H1 (cell line): ENCODE measurements at regions not wholly inside any gene's neighbourhood (a gene's known extent, or its start where the extent isn't known, plus 50 kb on each side); places are given as distances from the start of the nearest gene placed in this dataset.

Experiments used
- CTCF ChIA-PET: fragments of 300-600 bp; sonication (Branson Sonifier 250); formaldehyde crosslinking; loops from one replicate; lab custom pipeline; 2021; ENCODE audit not compliant: partially characterized antibody; lab: Charles Lee
- POLR2A ChIA-PET: fragments of 300-600 bp; sonication (Branson Sonifier 250); formaldehyde crosslinking; loops from one replicate; lab custom pipeline; 2021; ENCODE audit warnings: inconsistent platforms; ENCODE audit not compliant: partially characterized antibody; lab: Charles Lee
- DNase-seq, 2 experiments: peaks; one replicate each; pipeline versions ENCODE4 v3.0.0 to v3.0.0-alpha.2; 2010 to 2022; ENCODE audit warnings: low spot score in 2 of 2, low read depth in 1 of 2, mixed read lengths in 1 of 2
- FAIRE-seq: peaks from 2 replicates; lab custom pipeline; 2011; peaks lifted over from hg19 to GRCh38; lab: Jason Lieb, UNC
- H2AFZ ChIP-seq: 2 replicates; pipeline ENCODE4 v1.8.1; 2012; ENCODE audit warnings: low read length, inconsistent platforms
- H2AK5ac ChIP-seq: 2 replicates; pipeline ENCODE4 v1.6.1; 2013; ENCODE audit warnings: low read depth, low read length
- H2BK120ac ChIP-seq: replicated peaks from 2 replicates; pipeline ENCODE3; 2013; ENCODE audit warnings: low read depth, low read length, inconsistent platforms
- H2BK12ac ChIP-seq: 2 replicates; pipeline ENCODE4 v1.6.1; 2013; ENCODE audit warnings: low read depth, low read length
- H2BK15ac ChIP-seq: 2 replicates; pipeline ENCODE4 v1.6.1; 2013; ENCODE audit warnings: low read length
- H2BK20ac ChIP-seq: 2 replicates; pipeline ENCODE4 v1.6.1; 2013; ENCODE audit warnings: low read length
- H2BK5ac ChIP-seq: 2 replicates; pipeline ENCODE4 v1.6.1; 2013; ENCODE audit warnings: low read depth, low read length
- H3K14ac ChIP-seq: 2 replicates; pipeline ENCODE4 v1.6.1; 2013; ENCODE audit warnings: inconsistent platforms; ENCODE audit not compliant: insufficient read length
- H3K18ac ChIP-seq: 2 replicates; pipeline ENCODE4 v1.6.1; 2013; ENCODE audit warnings: low read length; ENCODE audit errors: extremely low read depth
- H3K23ac ChIP-seq: 2 replicates; pipeline ENCODE4 v1.6.1; 2013; ENCODE audit warnings: inconsistent platforms; ENCODE audit not compliant: insufficient read length
- H3K23me2 ChIP-seq: 2 replicates; pipeline ENCODE4 v1.6.1; 2013; ENCODE audit warnings: low read depth, low read length
- H3K27ac ChIP-seq: 2 replicates; pipeline ENCODE4 v1.6.1; 2011; ENCODE audit warnings: low read depth, low read length, inconsistent platforms
- H3K27me3 ChIP-seq, 4 experiments: replicated peaks in 1 of 4; 1 replicate in 1 of 4; 2 replicates in 3 of 4; pipeline versions ENCODE4 v1.6.1 to v1.8.1; 2011 to 2013; ENCODE audit warnings: low read length in 3 of 4, mild to moderate bottlenecking in 3 of 4, inconsistent platforms in 2 of 4, mixed read lengths in 2 of 4, moderate library complexity in 1 of 4; ENCODE audit not compliant: control insufficient read depth in 3 of 4, insufficient read depth in 3 of 4; ENCODE audit errors: extremely low read depth in 1 of 4
- H3K36me3 ChIP-seq, 4 experiments: 2 replicates each; pipeline versions ENCODE4 v1.6.1 to v1.8.1; 2011 to 2013; ENCODE audit warnings: mild to moderate bottlenecking in 4 of 4, low read length in 3 of 4, moderate library complexity in 2 of 4, control low read depth in 1 of 4, inconsistent platforms in 1 of 4; ENCODE audit not compliant: insufficient read depth in 4 of 4, control insufficient read depth in 2 of 4
- H3K4ac ChIP-seq: replicated peaks from 2 replicates; pipeline ENCODE3; 2013; ENCODE audit warnings: low read length, low read depth, mixed read lengths, inconsistent platforms; ENCODE audit not compliant: insufficient read length
- H3K4me1 ChIP-seq, 4 experiments: replicated peaks in 1 of 4; 1 replicate in 1 of 4; 2 replicates in 3 of 4; pipeline versions ENCODE4 v1.6.1 to v1.8.1; 2011 to 2013; ENCODE audit warnings: low read length in 3 of 4, inconsistent platforms in 2 of 4, mixed read lengths in 1 of 4; ENCODE audit not compliant: insufficient read depth in 4 of 4, control insufficient read depth in 3 of 4
- H3K4me2 ChIP-seq, 2 experiments: 2 replicates each; pipeline versions ENCODE4 v1.6.1 to v1.8.1; 2011 to 2013; ENCODE audit warnings: low read depth in 2 of 2, low read length in 2 of 2, control low read depth in 1 of 2, inconsistent platforms in 1 of 2, mild to moderate bottlenecking in 1 of 2; ENCODE audit not compliant: insufficient read depth in 1 of 2
- H3K4me3 ChIP-seq, 4 experiments: fragments of 200-600, 300-600 bp in 1 of 4; sonication (generic), shearing (Covaris generic), sonication (Bioruptor Twin) in 1 of 4; 2 replicates each; pipeline versions ENCODE4 v1.5.1 to v1.8.1; 2011 to 2016; ENCODE audit warnings: low read length in 4 of 4, low read depth in 3 of 4, control low read depth in 2 of 4, inconsistent platforms in 2 of 4, mild to moderate bottlenecking in 2 of 4, mixed read lengths in 1 of 4, moderate library complexity in 1 of 4; ENCODE audit not compliant: insufficient read depth in 2 of 4; ENCODE audit errors: extremely low read depth in 1 of 4
- H3K56ac ChIP-seq: replicated peaks from 2 replicates; pipeline ENCODE3; 2013; ENCODE audit warnings: low read depth, mild to moderate bottlenecking, mixed read lengths, low read length, inconsistent platforms; ENCODE audit not compliant: insufficient read length
- H3K79me1 ChIP-seq: 2 replicates; pipeline ENCODE4 v1.6.1; 2013; ENCODE audit warnings: low read depth, low read length, control low read depth
- H3K79me2 ChIP-seq, 2 experiments: 2 replicates each; pipeline versions ENCODE4 v1.6.1 to v1.8.1; 2012 to 2013; ENCODE audit warnings: low read length in 2 of 2, mild to moderate bottlenecking in 2 of 2, inconsistent platforms in 1 of 2; ENCODE audit not compliant: insufficient read depth in 2 of 2, control insufficient read depth in 1 of 2
- H3K9ac ChIP-seq, 4 experiments: replicated peaks in 1 of 4; 1 replicate in 1 of 4; 2 replicates in 3 of 4; pipeline versions ENCODE4 v1.6.1 to v1.8.1; 2011 to 2013; ENCODE audit warnings: low read depth in 3 of 4, low read length in 3 of 4, control low read depth in 2 of 4, mild to moderate bottlenecking in 2 of 4, moderate library complexity in 2 of 4, inconsistent platforms in 1 of 4; ENCODE audit errors: extremely low read depth in 1 of 4
- H3K9me3 ChIP-seq, 2 experiments: 2 replicates each; pipeline versions ENCODE4 v1.6.1 to v1.8.1; 2012 to 2013; ENCODE audit warnings: mild to moderate bottlenecking in 2 of 2, moderate library complexity in 2 of 2, control low read depth in 1 of 2, inconsistent platforms in 1 of 2, low read depth in 1 of 2, low read length in 1 of 2, mixed read lengths in 1 of 2; ENCODE audit not compliant: insufficient read depth in 2 of 2
- H4K20me1 ChIP-seq, 2 experiments: replicated peaks in 1 of 2; 2 replicates each; pipeline versions ENCODE3 to v1.8.1; 2011 to 2013; ENCODE audit warnings: inconsistent platforms in 2 of 2, low read length in 2 of 2, mild to moderate bottlenecking in 1 of 2; ENCODE audit not compliant: insufficient read depth in 2 of 2, control insufficient read depth in 1 of 2
- H4K5ac ChIP-seq: 2 replicates; pipeline ENCODE4 v1.6.1; 2013; ENCODE audit warnings: low read length, low read depth, mixed read lengths, inconsistent platforms; ENCODE audit not compliant: insufficient read length
- H4K8ac ChIP-seq: 2 replicates; pipeline ENCODE4 v1.8.0; 2013; ENCODE audit warnings: mild to moderate bottlenecking, moderate library complexity, low read length, inconsistent platforms; ENCODE audit not compliant: insufficient read depth; ENCODE audit errors: extremely low read depth
- H4K91ac ChIP-seq: replicated peaks from 2 replicates; pipeline ENCODE3; 2013; ENCODE audit warnings: low read length, mixed read lengths, inconsistent platforms; ENCODE audit not compliant: insufficient read length
- BCL11A ChIP-seq, 2 experiments: IDR thresholded peaks; one replicate each; pipeline ENCODE4 v1.6.1; 2011; ENCODE audit warnings: low read depth in 2 of 2, low read length in 2 of 2, mild to moderate bottlenecking in 2 of 2
- CREB1 ChIP-seq: IDR thresholded peaks from 2 replicates; pipeline ENCODE4 v1.6.1; 2012; ENCODE audit warnings: inconsistent platforms
- JUN ChIP-seq: IDR thresholded peaks from 2 replicates; pipeline ENCODE4 v1.6.1; 2011; ENCODE audit warnings: low read depth, mild to moderate bottlenecking, improper control_type of control experiment, low read length
- NANOG ChIP-seq: IDR thresholded peaks from 2 replicates; pipeline ENCODE4 v1.6.1; 2011; ENCODE audit warnings: low read length, low read depth, mild to moderate bottlenecking, inconsistent platforms; ENCODE audit not compliant: insufficient read depth, poor library complexity, severe bottlenecking
- NRF1 ChIP-seq: IDR thresholded peaks from 2 replicates; pipeline ENCODE4 v1.6.1; 2011; ENCODE audit warnings: mild to moderate bottlenecking, low read depth, low read length, improper control_type of control experiment
- RFX5 ChIP-seq: IDR thresholded peaks from 2 replicates; pipeline ENCODE4 v1.6.1; 2011; ENCODE audit warnings: low read depth, low read length, improper control_type of control experiment, borderline replicate concordance
- SIX5 ChIP-seq: IDR thresholded peaks from 2 replicates; pipeline ENCODE4 v1.6.1; 2011; ENCODE audit warnings: mild to moderate bottlenecking, low read depth, low read length
- SP2 ChIP-seq: IDR thresholded peaks from 2 replicates; pipeline ENCODE4 v1.6.1; 2012; ENCODE audit warnings: mild to moderate bottlenecking, low read length, inconsistent platforms
- TAF1 ChIP-seq: IDR thresholded peaks from 2 replicates; pipeline ENCODE4 v1.6.1; 2011; ENCODE audit warnings: mild to moderate bottlenecking, low read depth, low read length
- TBP ChIP-seq: IDR thresholded peaks from 2 replicates; pipeline ENCODE4 v1.6.1; 2011; ENCODE audit warnings: low read depth, low read length, improper control_type of control experiment
- WGBS, 2 experiments: shearing (Covaris generic) in 1 of 2; methylation state at CpG; one replicate each; pipeline versions ENCODE4 v1.1.6 to v1.1.7; 2013 to 2015; ENCODE audit warnings: low lambda C conversion rate in 2 of 2, mixed read lengths in 2 of 2, inconsistent platforms in 1 of 2, low coverage in 1 of 2, missing lambda C conversion rate in 1 of 2; ENCODE audit not compliant: insufficient replicate concordance in 2 of 2, insufficient coverage in 1 of 2, insufficient read length in 1 of 2; ENCODE audit errors: extremely low coverage in 1 of 2, missing lambda C conversion rate in 1 of 2; 5-methylcytosine and 5-hydroxymethylcytosine counted together
- TF ChIP-seq, protein P1 (sequence below): IDR thresholded peaks from 2 replicates; pipeline ENCODE4 v1.6.1; 2011; ENCODE audit warnings: low read length, improper control_type of control experiment
- TF ChIP-seq, protein P2 (sequence below), 3 experiments: IDR thresholded peaks; 1 replicate in 2 of 3; 2 replicates in 1 of 3; pipeline versions ENCODE4 v1.5.1 to v1.6.1; 2011; ENCODE audit warnings: low read length in 3 of 3, mild to moderate bottlenecking in 3 of 3, inconsistent platforms in 2 of 3, low read depth in 1 of 3, moderate library complexity in 1 of 3; ENCODE audit not compliant: insufficient read depth in 1 of 3; ENCODE audit errors: control extremely low read depth in 1 of 3

DNA sequence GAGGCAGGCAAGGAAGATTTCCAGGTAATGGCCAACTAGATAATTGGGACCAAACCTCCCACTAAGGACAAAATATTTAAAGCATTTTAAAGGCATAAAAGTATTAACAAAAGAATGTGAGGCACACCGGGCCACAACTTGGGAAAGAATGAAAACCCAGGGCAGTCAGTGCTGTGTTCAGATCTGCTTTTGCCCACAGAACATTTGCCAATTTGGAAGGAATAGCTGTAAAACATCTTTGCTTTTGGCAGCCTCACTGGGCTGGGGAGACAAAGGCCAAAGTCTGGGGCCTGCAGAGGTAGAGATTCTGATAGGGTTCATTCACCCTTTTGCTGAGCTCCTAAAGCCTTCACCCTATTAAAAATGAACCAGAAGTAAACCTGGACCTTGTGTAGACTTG, 82.3 kb downstream of the SYNE3 start:
- Histone ChIP-seq H3K18ac (no peak overlapping the region), H4K20me1 (no peaks in the 10 kb centered on the region), H3K4me3 (no peak overlapping the region), H3K4me1 (no peaks in the 10 kb centered on the region), H3K23ac (no peak overlapping the region), H3K56ac (no peak overlapping the region), H4K5ac (no peak overlapping the region), H2BK15ac (no peak overlapping the region), H4K91ac (no peak overlapping the region), H3K9ac (no peak overlapping the region), H3K4me2 (no peak overlapping the region), H3K36me3 (no peaks in the 10 kb centered on the region), H3K79me2 (no peaks in the 10 kb centered on the region), H3K9me3 (no peaks in the 10 kb centered on the region), H3K14ac (no peak overlapping the region), H3K4ac (no peak overlapping the region), H2BK120ac (no peak overlapping the region), H4K8ac (no peak overlapping the region), H3K23me2 (no peaks in the 10 kb centered on the region), H2BK12ac (no peak overlapping the region), H3K79me1 (no peaks in the 10 kb centered on the region), H2BK5ac (no peak overlapping the region), H2AFZ (no peak overlapping the region), H2BK20ac (no peak overlapping the region), H3K27ac (no peak overlapping the region), H2AK5ac (no peak overlapping the region), H3K27me3 (no peaks in the 10 kb centered on the region)
- ChIA-PET CTCF (interaction anchor here (0.6 to 7.6 kb wide), 10 partner anchors 14 to 884 kb away, joined by 3 to 113 read pairs (median 3); no protein-coding TSS in a partner anchor), POLR2A (no interaction called here)
- no peak for DNase-seq
- 88% methylated on average over 1 of the region's 1 CpG; no CpG with 5 or more reads in 1 of the 2 experiments for WGBS, 2 experiments
- no peak for FAIRE-seq
- TF ChIP-seq JUN (no peak), TBP (no peak), TAF1 (no peak), SP2 (no peak), RFX5 (no peak), CREB1 (no peak), SIX5 (no peak), NANOG (no peak), BCL11A (IDR thresholded peaks at IDR 0.05; ENCODE audit: low read depth in 2 of 2, low read length in 2 of 2) (no peak), NRF1 (no peak)
- TF ChIP-seq, protein P1, sequence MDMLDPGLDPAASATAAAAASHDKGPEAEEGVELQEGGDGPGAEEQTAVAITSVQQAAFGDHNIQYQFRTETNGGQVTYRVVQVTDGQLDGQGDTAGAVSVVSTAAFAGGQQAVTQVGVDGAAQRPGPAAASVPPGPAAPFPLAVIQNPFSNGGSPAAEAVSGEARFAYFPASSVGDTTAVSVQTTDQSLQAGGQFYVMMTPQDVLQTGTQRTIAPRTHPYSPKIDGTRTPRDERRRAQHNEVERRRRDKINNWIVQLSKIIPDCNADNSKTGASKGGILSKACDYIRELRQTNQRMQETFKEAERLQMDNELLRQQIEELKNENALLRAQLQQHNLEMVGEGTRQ, result no peak
- TF ChIP-seq, protein P2, sequence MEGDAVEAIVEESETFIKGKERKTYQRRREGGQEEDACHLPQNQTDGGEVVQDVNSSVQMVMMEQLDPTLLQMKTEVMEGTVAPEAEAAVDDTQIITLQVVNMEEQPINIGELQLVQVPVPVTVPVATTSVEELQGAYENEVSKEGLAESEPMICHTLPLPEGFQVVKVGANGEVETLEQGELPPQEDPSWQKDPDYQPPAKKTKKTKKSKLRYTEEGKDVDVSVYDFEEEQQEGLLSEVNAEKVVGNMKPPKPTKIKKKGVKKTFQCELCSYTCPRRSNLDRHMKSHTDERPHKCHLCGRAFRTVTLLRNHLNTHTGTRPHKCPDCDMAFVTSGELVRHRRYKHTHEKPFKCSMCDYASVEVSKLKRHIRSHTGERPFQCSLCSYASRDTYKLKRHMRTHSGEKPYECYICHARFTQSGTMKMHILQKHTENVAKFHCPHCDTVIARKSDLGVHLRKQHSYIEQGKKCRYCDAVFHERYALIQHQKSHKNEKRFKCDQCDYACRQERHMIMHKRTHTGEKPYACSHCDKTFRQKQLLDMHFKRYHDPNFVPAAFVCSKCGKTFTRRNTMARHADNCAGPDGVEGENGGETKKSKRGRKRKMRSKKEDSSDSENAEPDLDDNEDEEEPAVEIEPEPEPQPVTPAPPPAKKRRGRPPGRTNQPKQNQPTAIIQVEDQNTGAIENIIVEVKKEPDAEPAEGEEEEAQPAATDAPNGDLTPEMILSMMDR (IDR thresholded peaks at IDR 0.05; ENCODE audit: control extremely low read depth in 1 of 3, insufficient read depth in 1 of 3, low read depth in 1 of 3, low read length in 3 of 3), result no peak
